ENCODE measurements at regions not wholly inside any gene's neighbourhood (a gene's known extent, or its start where the extent isn't known, plus 50 kb on each side); places are given as distances from the start of the nearest gene placed in this dataset.

- peaks cover 18% of the 10 kb centered on the region for H3K9me3 Mint-ChIP-seq
- H4K20me1 ChIP-seq (ENCODE audit: low read depth) = peaks cover 65% of the 10 kb centered on the region
Observed at GRCh38 chr3:94734206-94734605, 671.3 kb downstream of the NSUN3 start.

GRCh38 chr3:94735354-94735753 lies 672.5 kb downstream of the NSUN3 start:
- Histone ChIP-seq H3K4me1 (no peaks in the 10 kb centered on the region), H3K4me2 (no peak overlapping the region), H3K4me3 (no peak overlapping the region), H3K79me2 (ENCODE audit: low read depth) (no peaks in the 10 kb centered on the region), H3K9ac (no peak overlapping the region), H3K36me3 (no peaks in the 10 kb centered on the region), H3K9me3 (ENCODE audit: low read depth) (no peaks in the 10 kb centered on the region), H3K27me3 (peaks cover 99% of the 10 kb centered on the region), H2AFZ (replicated peaks) (no peak overlapping the region), H4K20me1 (ENCODE audit: low read depth) (peaks cover 65% of the 10 kb centered on the region), H3K27ac (no peak overlapping the region), H3F3A (ENCODE audit: low read depth) (no peaks in the 10 kb centered on the region)
- H3K27me3 Mint-ChIP-seq (ENCODE audit: insufficient read depth, low read depth) = peaks cover 69% of the 10 kb centered on the region
- TF ChIP-seq EZH2 (IDR thresholded peaks at IDR 0.05) (no peak), CTCF (IDR thresholded peaks at IDR 0.05) (no peak), EZH2phosphoT487 (IDR thresholded peaks at IDR 0.05) (no peak)
- H3K4me3 Mint-ChIP-seq = no peak overlapping the region
- H3K4me1 Mint-ChIP-seq = peaks cover 7% of the 10 kb centered on the region
- H3K36me3 Mint-ChIP-seq = no peaks in the 10 kb centered on the region
- no peak for DNase-seq (ENCODE audit: low spot score)
- no peak overlapping the region for H3K27ac Mint-ChIP-seq
- peaks cover 20% of the 10 kb centered on the region for H3K9me3 Mint-ChIP-seq

More at GRCh38 chr3:94734206-94734605, 671.3 kb downstream of the NSUN3 start:
- Histone ChIP-seq H2AFZ (replicated peaks) (no peak overlapping the region), H3K27me3 (peaks cover 99% of the 10 kb centered on the region), H3K4me3 (no peak overlapping the region), H3K27ac (no peak overlapping the region), H3K9ac (no peak overlapping the region), H3K79me2 (ENCODE audit: low read depth) (no peaks in the 10 kb centered on the region), H3K4me2 (no peak overlapping the region), H3K36me3 (no peaks in the 10 kb centered on the region), H3K9me3 (ENCODE audit: low read depth) (no peaks in the 10 kb centered on the region), H3F3A (ENCODE audit: low read depth) (no peaks in the 10 kb centered on the region), H3K4me1 (no peaks in the 10 kb centered on the region)
- TF ChIP-seq EZH2phosphoT487 (IDR thresholded peaks at IDR 0.05) (peak; percentile 100), CTCF (IDR thresholded peaks at IDR 0.05) (no peak)
- no peaks in the 10 kb centered on the region for H3K36me3 Mint-ChIP-seq
- H3K4me1 Mint-ChIP-seq = peaks cover 7% of the 10 kb centered on the region
- H3K4me3 Mint-ChIP-seq = no peak overlapping the region
- peak; percentile 89 for DNase-seq (ENCODE audit: low spot score)
- no peak overlapping the region for H3K27ac Mint-ChIP-seq
- peaks cover 75% of the 10 kb centered on the region for H3K27me3 Mint-ChIP-seq (ENCODE audit: insufficient read depth, low read depth)

GRCh38 chr3:94737116-94737515 lies 674.3 kb downstream of the NSUN3 start:
- H3F3A ChIP-seq (ENCODE audit: low read depth) = no peaks in the 10 kb centered on the region
- H3K9me3 ChIP-seq (ENCODE audit: low read depth) = no peaks in the 10 kb centered on the region
- no peak overlapping the region for H3K4me3 ChIP-seq
- no peaks in the 10 kb centered on the region for H3K36me3 ChIP-seq
- no peak overlapping the region for H3K27ac ChIP-seq
- H3K79me2 ChIP-seq (ENCODE audit: low read depth) = no peaks in the 10 kb centered on the region
- TF ChIP-seq CTCF (IDR thresholded peaks at IDR 0.05) (no peak), EZH2phosphoT487 (IDR thresholded peaks at IDR 0.05) (no peak), EZH2 (IDR thresholded peaks at IDR 0.05) (no peak)
- Mint-ChIP-seq H3K36me3 (no peaks in the 10 kb centered on the region), H3K4me1 (peaks cover 7% of the 10 kb centered on the region), H3K9me3 (peaks cover 7% of the 10 kb centered on the region), H3K27me3 (ENCODE audit: insufficient read depth, low read depth) (peaks cover 63% of the 10 kb centered on the region), H3K27ac (no peak overlapping the region), H3K4me3 (no peak overlapping the region)
- H2AFZ ChIP-seq (replicated peaks) = no peak overlapping the region
- peaks cover 53% of the 10 kb centered on the region for H4K20me1 ChIP-seq (ENCODE audit: low read depth)
- no peaks in the 10 kb centered on the region for H3K4me1 ChIP-seq
- no peak overlapping the region for H3K9ac ChIP-seq
- peaks cover 95% of the 10 kb centered on the region for H3K27me3 ChIP-seq
- DNase-seq (ENCODE audit: low spot score) = no peak
- no peak overlapping the region for H3K4me2 ChIP-seq

All from neural progenitor cell (in vitro differentiated cells).